IMR-90 (cell line): ENCODE measurements at regions not wholly inside any gene's neighbourhood (a gene's known extent, or its start where the extent isn't known, plus 50 kb on each side); places are given as distances from the start of the nearest gene placed in this dataset.

ENCODE experiments used
- ATAC-seq: fragments of 200-7000 bp; cut with Tn5 transposase; 2 replicates; pipeline ENCODE4 v1.9.1; 2020; ENCODE audit warnings: low read depth, mild to moderate bottlenecking, moderate library complexity
- BruUV-seq: library from RNA; stranded (reverse); fragments of 400-500 nt; replicated peaks from 2 replicates; lab custom pipeline; 2021; lab: Mats Ljungman, UMichigan
- CTCF ChIA-PET: fragments of 300-600 bp; formaldehyde crosslinking; extraction: SDS; loops from one replicate; lab custom pipeline; 2021; ENCODE audit warnings: antibody characterized with exemption; lab: Yijun Ruan, JAX
- POLR2A ChIA-PET: fragments of 300-600 bp; sonication (Branson Sonifier 250); formaldehyde crosslinking; loops from one replicate; lab custom pipeline; 2022; ENCODE audit warnings: antibody characterized with exemption; ENCODE audit not compliant: unreplicated experiment; lab: Charles Lee
- DNase-seq: peaks from one replicate; pipeline ENCODE4 v3.0.0; 2013
- H2AFZ ChIP-seq: replicated peaks from 2 replicates; pipeline ENCODE3; 2013; ENCODE audit warnings: low read length, mild to moderate bottlenecking; ENCODE audit not compliant: poor library complexity
- H2AK5ac ChIP-seq: 2 replicates; pipeline ENCODE4 v1.6.1; 2013; ENCODE audit warnings: low read depth, low read length, inconsistent platforms
- H2AK9ac ChIP-seq: replicated peaks from 2 replicates; pipeline ENCODE3; 2013; ENCODE audit warnings: mild to moderate bottlenecking, low read depth, low read length, moderate library complexity; ENCODE audit not compliant: poor library complexity
- H2BK120ac ChIP-seq: 2 replicates; pipeline ENCODE4 v1.6.1; 2013; ENCODE audit warnings: low read depth, low read length, inconsistent platforms
- H2BK15ac ChIP-seq: 3 replicates; pipeline ENCODE4 v1.6.1; 2013; ENCODE audit warnings: low read depth, low read length, inconsistent platforms
- H2BK20ac ChIP-seq: 2 replicates; pipeline ENCODE4 v1.6.1; 2013; ENCODE audit warnings: low read depth, mild to moderate bottlenecking, inconsistent platforms, low read length, moderate library complexity
- H2BK5ac ChIP-seq: 2 replicates; pipeline ENCODE4 v1.6.1; 2013; ENCODE audit warnings: mild to moderate bottlenecking, low read depth, low read length, inconsistent platforms; ENCODE audit not compliant: poor library complexity, severe bottlenecking
- H3K14ac ChIP-seq: replicated peaks from 2 replicates; pipeline ENCODE4 v1.6.1; 2013; ENCODE audit warnings: low read depth, low read length, inconsistent platforms
- H3K18ac ChIP-seq: 2 replicates; pipeline ENCODE4 v1.6.1; 2013; ENCODE audit warnings: low read depth, low read length, control low read depth
- H3K23ac ChIP-seq: 2 replicates; pipeline ENCODE4 v1.6.1; 2013; ENCODE audit warnings: low read depth, low read length, inconsistent platforms
- H3K27ac ChIP-seq: 2 replicates; pipeline ENCODE4 v1.5.1; 2013; ENCODE audit warnings: mild to moderate bottlenecking, control low read depth, low read length; ENCODE audit not compliant: insufficient read depth
- H3K27me3 ChIP-seq: 2 replicates; pipeline ENCODE4 v1.6.1; 2013; ENCODE audit warnings: low read length; ENCODE audit not compliant: control insufficient read depth, insufficient read depth
- H3K36me3 ChIP-seq: 2 replicates; pipeline ENCODE4 v1.6.1; 2013; ENCODE audit warnings: low read length, mixed read lengths; ENCODE audit not compliant: control insufficient read depth, insufficient read depth
- H3K4ac ChIP-seq: 2 replicates; pipeline ENCODE4 v1.6.1; 2013; ENCODE audit warnings: low read depth, low read length, inconsistent platforms
- H3K4me1 ChIP-seq: 2 replicates; pipeline ENCODE4 v1.6.1; 2013; ENCODE audit warnings: low read length, mixed read lengths; ENCODE audit not compliant: control insufficient read depth, insufficient read depth
- H3K4me2 ChIP-seq: 2 replicates; pipeline ENCODE4 v1.6.1; 2013; ENCODE audit warnings: low read depth, mild to moderate bottlenecking, control low read depth, low read length, moderate library complexity
- H3K4me3 ChIP-seq: 2 replicates; pipeline ENCODE4 v1.5.1; 2013; ENCODE audit warnings: low read depth, mild to moderate bottlenecking, control low read depth, low read length, moderate library complexity; ENCODE audit not compliant: insufficient read depth
- H3K56ac ChIP-seq: 2 replicates; pipeline ENCODE4 v1.6.1; 2013; ENCODE audit warnings: low read length, inconsistent platforms; ENCODE audit not compliant: insufficient read depth; ENCODE audit errors: extremely low read depth
- H3K79me1 ChIP-seq, 2 experiments: 2 replicates each; pipeline ENCODE4 v1.6.1; 2013; ENCODE audit warnings: low read length in 2 of 2, inconsistent platforms in 1 of 2, low read depth in 1 of 2
- H3K9ac ChIP-seq: 2 replicates; pipeline ENCODE4 v1.6.1; 2013; ENCODE audit warnings: low read depth, low read length, control low read depth
- H3K9me1 ChIP-seq: 2 replicates; pipeline ENCODE4 v1.6.1; 2013; ENCODE audit warnings: low read length, inconsistent platforms; ENCODE audit not compliant: insufficient read depth
- H3K9me3 ChIP-seq: 2 replicates; pipeline ENCODE4 v1.6.1; 2013; ENCODE audit warnings: low read length; ENCODE audit not compliant: control insufficient read depth, insufficient read depth
- H4K20me1 ChIP-seq: 2 replicates; pipeline ENCODE4 v1.6.1; 2013; ENCODE audit warnings: low read length, inconsistent platforms; ENCODE audit not compliant: insufficient read depth
- H4K5ac ChIP-seq: 2 replicates; pipeline ENCODE4 v1.6.1; 2013; ENCODE audit warnings: mild to moderate bottlenecking, low read depth, low read length, control low read depth
- H4K8ac ChIP-seq, 2 experiments: 2 replicates each; pipeline ENCODE4 v1.6.1; 2013; ENCODE audit warnings: low read depth in 2 of 2, low read length in 2 of 2, control low read depth in 1 of 2, inconsistent platforms in 1 of 2
- H4K91ac ChIP-seq: 2 replicates; pipeline ENCODE4 v1.6.1; 2013; ENCODE audit warnings: low read depth, low read length, inconsistent platforms; ENCODE audit not compliant: insufficient read depth
- CHD1 ChIP-seq: IDR thresholded peaks from 2 replicates; pipeline ENCODE4 v1.6.1; 2012; ENCODE audit warnings: low read depth, low read length, improper control_type of control experiment
- RCOR1 ChIP-seq: IDR thresholded peaks from 2 replicates; pipeline ENCODE4 v1.6.1; 2012; ENCODE audit warnings: mild to moderate bottlenecking, low read length, improper control_type of control experiment; ENCODE audit not compliant: insufficient replicate concordance
- WGBS, 2 experiments: methylation state at CpG; one replicate each; pipeline versions ENCODE4 v1.1.5 to v1.1.7; 2013; ENCODE audit warnings: missing lambda C conversion rate in 2 of 2; ENCODE audit not compliant: insufficient read length in 1 of 2; ENCODE audit errors: extremely low coverage in 2 of 2; 5-methylcytosine and 5-hydroxymethylcytosine counted together
- dilution Hi-C: fragments of 300-500 bp; cut with HindIII; formaldehyde crosslinking; loops from one replicate; pipeline ENCODE4 v1.14.3; 2018; ENCODE audit warnings: low sequenced_read_pairs; ENCODE audit not compliant: unreplicated experiment
- in situ Hi-C: fragments of 300-500 bp; cut with MboI; formaldehyde crosslinking; loops from 3 replicates; pipeline ENCODE4 v1.14.3; 2019; ENCODE audit warnings: low sequenced_read_pairs, inconsistent platforms, mixed read lengths
- intact Hi-C: fragments of 100-400 bp; cut with micrococcal nuclease; formaldehyde crosslinking; loops from 2 replicates; pipeline ENCODE4 v1.10.0; 2022
- TF ChIP-seq, protein P1 (sequence below): fragments of 150-350 bp; IDR thresholded peaks from 2 replicates; pipeline ENCODE4 v1.6.1; 2016; ENCODE audit warnings: low read depth, mild to moderate bottlenecking, low read length, moderate library complexity, borderline replicate concordance

GRCh38 chrX:122389005-122389404 is 795.1 kb upstream of the GRIA3 start:
- Histone ChIP-seq H3K9me1 (no peaks in the 10 kb centered on the region), H3K27me3 (no peaks in the 10 kb centered on the region), H3K18ac (no peak overlapping the region), H3K4ac (no peak overlapping the region), H3K9me3 (peaks cover 3% of the 10 kb centered on the region; the same call in 1 of the 2 replicates), H3K36me3 (no peaks in the 10 kb centered on the region), H3K79me1 (no peaks in the 10 kb centered on the region), H2AK9ac (no peak overlapping the region), H4K8ac (no peak overlapping the region), H2BK120ac (no peak overlapping the region), H3K56ac (no peak overlapping the region), H4K5ac (no peak overlapping the region), H3K4me1 (no peaks in the 10 kb centered on the region), H2AK5ac (no peak overlapping the region), H4K91ac (no peak overlapping the region), H3K27ac (no peak overlapping the region), H2BK15ac (no peak overlapping the region), H4K20me1 (no peaks in the 10 kb centered on the region), H3K14ac (no peak overlapping the region), H3K4me3 (no peak overlapping the region), H2AFZ (no peak overlapping the region), H2BK5ac (no peak overlapping the region), H3K4me2 (no peak overlapping the region), H2BK20ac (no peak overlapping the region), H3K9ac (no peak overlapping the region), H3K23ac (no peak overlapping the region)
- 94% methylated on average over 3 of the region's 19 CpGs; no CpG with 5 or more reads in 1 of the 2 experiments for WGBS, 2 experiments
- ChIA-PET POLR2A (no interaction called here), CTCF (no interaction called here)
- intact Hi-C loops (no loop called here), in situ Hi-C loops (no loop called here), dilution Hi-C loops (no loop called here)
- TF ChIP-seq RCOR1 (no peak), CHD1 (no peak)
- TF ChIP-seq, protein P1, sequence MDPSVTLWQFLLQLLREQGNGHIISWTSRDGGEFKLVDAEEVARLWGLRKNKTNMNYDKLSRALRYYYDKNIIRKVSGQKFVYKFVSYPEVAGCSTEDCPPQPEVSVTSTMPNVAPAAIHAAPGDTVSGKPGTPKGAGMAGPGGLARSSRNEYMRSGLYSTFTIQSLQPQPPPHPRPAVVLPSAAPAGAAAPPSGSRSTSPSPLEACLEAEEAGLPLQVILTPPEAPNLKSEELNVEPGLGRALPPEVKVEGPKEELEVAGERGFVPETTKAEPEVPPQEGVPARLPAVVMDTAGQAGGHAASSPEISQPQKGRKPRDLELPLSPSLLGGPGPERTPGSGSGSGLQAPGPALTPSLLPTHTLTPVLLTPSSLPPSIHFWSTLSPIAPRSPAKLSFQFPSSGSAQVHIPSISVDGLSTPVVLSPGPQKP, result no peak
- ATAC-seq, result no peak
- no TSS peak for BruUV-seq
- no peak for DNase-seq
